ENCODE measurements at regions not wholly inside any gene's neighbourhood (a gene's known extent, or its start where the extent isn't known, plus 50 kb on each side); places are given as distances from the start of the nearest gene placed in this dataset.

DNA sequence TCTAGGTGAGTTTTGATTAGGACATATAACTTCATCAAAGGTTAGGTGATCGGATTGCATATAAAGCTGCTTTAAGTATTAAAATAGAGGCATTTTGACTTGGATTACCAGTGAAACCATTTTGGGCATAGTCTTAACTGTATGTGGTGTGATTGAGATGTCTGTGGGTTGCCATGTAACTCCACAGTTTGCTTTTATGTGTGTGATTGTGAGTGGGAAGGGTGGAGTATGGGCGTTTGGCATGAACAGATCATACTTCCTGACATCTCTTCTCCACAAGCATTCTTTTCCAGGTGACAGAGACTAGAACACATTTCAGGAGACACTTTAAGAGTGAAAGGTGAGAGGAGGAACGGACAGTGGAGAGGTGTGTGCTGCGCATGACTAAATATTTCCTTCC lies 136.1 kb downstream of the CEP135 start:
- no peak overlapping the region for H3K9ac ChIP-seq (ENCODE audit: low read length)
- no peaks in the 10 kb centered on the region for H3K79me2 ChIP-seq (ENCODE audit: insufficient read depth, low read length)
- H3K4me3 ChIP-seq (ENCODE audit: insufficient read depth, low read length, poor library complexity, severe bottlenecking): no peak overlapping the region
- H3K9me3 ChIP-seq (ENCODE audit: insufficient read depth, low read length): no peaks in the 10 kb centered on the region
- H2AFZ ChIP-seq (ENCODE audit: low read depth, low read length, severe bottlenecking): no peak overlapping the region
- no peaks in the 10 kb centered on the region for H3F3A ChIP-seq (ENCODE audit: insufficient read depth)
- no peak overlapping the region for H3K4me2 ChIP-seq (ENCODE audit: low read depth, low read length, poor library complexity, severe bottlenecking)
- H3K36me3 ChIP-seq (ENCODE audit: low read length): no peaks in the 10 kb centered on the region
- no peaks in the 10 kb centered on the region for H3K27me3 ChIP-seq (ENCODE audit: low read length)
- H3K27ac ChIP-seq (ENCODE audit: low read depth, low read length): no peak overlapping the region
- no peaks in the 10 kb centered on the region for H3K9me2 ChIP-seq (replicated peaks; ENCODE audit: insufficient read depth, low read length)
- H4K20me1 ChIP-seq (ENCODE audit: low read depth, low read length): no peaks in the 10 kb centered on the region
- TF ChIP-seq, protein P1, sequence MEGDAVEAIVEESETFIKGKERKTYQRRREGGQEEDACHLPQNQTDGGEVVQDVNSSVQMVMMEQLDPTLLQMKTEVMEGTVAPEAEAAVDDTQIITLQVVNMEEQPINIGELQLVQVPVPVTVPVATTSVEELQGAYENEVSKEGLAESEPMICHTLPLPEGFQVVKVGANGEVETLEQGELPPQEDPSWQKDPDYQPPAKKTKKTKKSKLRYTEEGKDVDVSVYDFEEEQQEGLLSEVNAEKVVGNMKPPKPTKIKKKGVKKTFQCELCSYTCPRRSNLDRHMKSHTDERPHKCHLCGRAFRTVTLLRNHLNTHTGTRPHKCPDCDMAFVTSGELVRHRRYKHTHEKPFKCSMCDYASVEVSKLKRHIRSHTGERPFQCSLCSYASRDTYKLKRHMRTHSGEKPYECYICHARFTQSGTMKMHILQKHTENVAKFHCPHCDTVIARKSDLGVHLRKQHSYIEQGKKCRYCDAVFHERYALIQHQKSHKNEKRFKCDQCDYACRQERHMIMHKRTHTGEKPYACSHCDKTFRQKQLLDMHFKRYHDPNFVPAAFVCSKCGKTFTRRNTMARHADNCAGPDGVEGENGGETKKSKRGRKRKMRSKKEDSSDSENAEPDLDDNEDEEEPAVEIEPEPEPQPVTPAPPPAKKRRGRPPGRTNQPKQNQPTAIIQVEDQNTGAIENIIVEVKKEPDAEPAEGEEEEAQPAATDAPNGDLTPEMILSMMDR (IDR thresholded peaks at IDR 0.05; ENCODE audit: insufficient read depth, low read length, poor library complexity, severe bottlenecking): no peak
- TF ChIP-seq EZH2phosphoT487 (conservative IDR thresholded peaks at IDR 0.05; ENCODE audit: low read length): no peak
